Breast epithelium (tissue), 3 donors: ENCODE measurements at regions not wholly inside any gene's neighbourhood (a gene's known extent, or its start where the extent isn't known, plus 50 kb on each side); places are given as distances from the start of the nearest gene placed in this dataset.

ENCODE experiments used
- CTCF ChIP-seq, 3 donors: fragments of 450-650 bp; IDR thresholded peaks; one replicate each; pipeline ENCODE4 v1.5.1; 2016 to 2017; ENCODE audit warnings: antibody characterized with exemption in 3 of 3, mild to moderate bottlenecking in 3 of 3, moderate library complexity in 3 of 3
- POLR2A ChIP-seq: fragments of 450-650 bp; IDR thresholded peaks from one replicate; pipeline ENCODE4 v1.6.1; 2016; ENCODE audit warnings: antibody characterized with exemption, mild to moderate bottlenecking, moderate library complexity

GRCh38 chr5:25990771-25991170, 1047.6 kb downstream of the CDH9 start:
- TF ChIP-seq CTCF (IDR thresholded peaks at IDR 0.05) = no peak
- no peak for TF ChIP-seq POLR2A
